H9 (cell line): ENCODE measurements at regions not wholly inside any gene's neighbourhood (a gene's known extent, or its start where the extent isn't known, plus 50 kb on each side); places are given as distances from the start of the nearest gene placed in this dataset.

ENCODE experiments used
- DNase-seq: peaks from one replicate; pipeline ENCODE4 v3.0.0-alpha.2; 2017
- H2AFZ ChIP-seq: one replicate; pipeline ENCODE4 v1.6.1; 2013; ENCODE audit warnings: mild to moderate bottlenecking, low read length, control low read depth, moderate library complexity
- H2AK5ac ChIP-seq: 2 replicates; pipeline ENCODE4 v1.6.1; 2013; ENCODE audit warnings: low read length, control low read depth, mixed read lengths; ENCODE audit not compliant: insufficient read length
- H2BK120ac ChIP-seq: one replicate; pipeline ENCODE4 v1.6.1; 2013; ENCODE audit warnings: low read depth, mild to moderate bottlenecking, low read length, control low read depth, inconsistent platforms; ENCODE audit not compliant: poor library complexity, severe bottlenecking
- H2BK12ac ChIP-seq: 2 replicates; pipeline ENCODE4 v1.6.1; 2013; ENCODE audit warnings: low read length, control low read depth, mixed read lengths, low read depth; ENCODE audit not compliant: insufficient read length
- H2BK15ac ChIP-seq: 2 replicates; pipeline ENCODE4 v1.6.1; 2013; ENCODE audit warnings: low read depth, low read length, control low read depth
- H2BK20ac ChIP-seq: one replicate; pipeline ENCODE4 v1.6.1; 2013; ENCODE audit warnings: low read depth, mild to moderate bottlenecking, low read length, control low read depth, inconsistent platforms; ENCODE audit not compliant: poor library complexity, severe bottlenecking
- H2BK5ac ChIP-seq: 2 replicates; pipeline ENCODE4 v1.6.1; 2013; ENCODE audit warnings: low read length, control low read depth, mixed read lengths; ENCODE audit not compliant: insufficient read length
- H3K14ac ChIP-seq: 2 replicates; pipeline ENCODE4 v1.6.1; 2013; ENCODE audit warnings: low read length, control low read depth; ENCODE audit not compliant: insufficient read depth
- H3K18ac ChIP-seq: 2 replicates; pipeline ENCODE4 v1.6.1; 2013; ENCODE audit warnings: low read depth, mild to moderate bottlenecking, mixed read lengths, low read length, control low read depth; ENCODE audit not compliant: insufficient read length
- H3K23ac ChIP-seq: 2 replicates; pipeline ENCODE4 v1.6.1; 2013; ENCODE audit warnings: low read length, control low read depth, mixed read lengths, low read depth; ENCODE audit not compliant: insufficient read length
- H3K23me2 ChIP-seq: 2 replicates; pipeline ENCODE4 v1.6.1; 2013; ENCODE audit warnings: low read depth, mild to moderate bottlenecking, mixed read lengths, low read length, control low read depth; ENCODE audit not compliant: insufficient read length, poor library complexity, severe bottlenecking
- H3K27ac ChIP-seq: 2 replicates; pipeline ENCODE4 v1.5.1; 2013; ENCODE audit warnings: low read length, control low read depth, mixed read lengths, low read depth; ENCODE audit not compliant: insufficient read length
- H3K27me3 ChIP-seq: 2 replicates; pipeline ENCODE4 v1.6.1; 2013; ENCODE audit warnings: low read length, control low read depth, inconsistent platforms; ENCODE audit not compliant: insufficient read depth
- H3K4ac ChIP-seq: 2 replicates; pipeline ENCODE4 v1.6.1; 2013; ENCODE audit warnings: low read depth, mild to moderate bottlenecking, control low read depth, inconsistent platforms, low read length, moderate library complexity
- H3K4me1 ChIP-seq: 2 replicates; pipeline ENCODE4 v1.6.1; 2013; ENCODE audit warnings: low read length, control low read depth, inconsistent platforms; ENCODE audit not compliant: insufficient read depth
- H3K4me2 ChIP-seq: 2 replicates; pipeline ENCODE4 v1.6.1; 2013; ENCODE audit warnings: low read length, control low read depth, mixed read lengths; ENCODE audit not compliant: insufficient read length, insufficient read depth
- H3K56ac ChIP-seq: 2 replicates; pipeline ENCODE4 v1.6.1; 2013; ENCODE audit warnings: low read depth, mild to moderate bottlenecking, mixed read lengths, low read length, control low read depth; ENCODE audit not compliant: insufficient read length
- H3K79me1 ChIP-seq: 2 replicates; pipeline ENCODE4 v1.6.1; 2013; ENCODE audit warnings: low read depth, mild to moderate bottlenecking, moderate library complexity, low read length, control low read depth, inconsistent platforms; ENCODE audit not compliant: insufficient read depth, poor library complexity, severe bottlenecking
- H3K79me2 ChIP-seq: 2 replicates; pipeline ENCODE4 v1.6.1; 2013; ENCODE audit warnings: low read length, control low read depth, inconsistent platforms; ENCODE audit not compliant: insufficient read depth
- H3K9ac ChIP-seq: 2 replicates; pipeline ENCODE4 v1.6.1; 2013; ENCODE audit warnings: low read length, control low read depth, mixed read lengths; ENCODE audit not compliant: insufficient read length; ENCODE audit errors: extremely low read depth
- H3K9me3 ChIP-seq: one replicate; pipeline ENCODE4 v1.6.1; 2013; ENCODE audit warnings: low read depth, low read length, inconsistent platforms; ENCODE audit not compliant: control insufficient read depth
- H3T11ph ChIP-seq: one replicate; pipeline ENCODE4 v1.6.1; 2013; ENCODE audit warnings: mild to moderate bottlenecking, low read length, control low read depth, inconsistent platforms
- H4K20me1 ChIP-seq: one replicate; pipeline ENCODE4 v1.6.1; 2013; ENCODE audit not compliant: control insufficient read depth, insufficient read length, insufficient read depth
- H4K5ac ChIP-seq: 2 replicates; pipeline ENCODE4 v1.6.1; 2013; ENCODE audit warnings: low read depth, mild to moderate bottlenecking, mixed read lengths, low read length, control low read depth; ENCODE audit not compliant: insufficient read length
- H4K8ac ChIP-seq: replicated peaks from 2 replicates; pipeline ENCODE4 v1.6.1; 2013; ENCODE audit warnings: low read length, control low read depth, mixed read lengths, low read depth; ENCODE audit not compliant: insufficient read length
- H4K91ac ChIP-seq: 2 replicates; pipeline ENCODE4 v1.6.1; 2013; ENCODE audit warnings: low read depth, mild to moderate bottlenecking, moderate library complexity, mixed read lengths, low read length, control low read depth; ENCODE audit not compliant: insufficient read length
- H3K27ac Mint-ChIP-seq, 3 experiments: 2 replicates in 2 of 3; 3 replicates in 1 of 3; pipeline ENCODE4 v1.8.0; 2020 to 2021; ENCODE audit warnings: mixed read lengths in 3 of 3, mild to moderate bottlenecking in 1 of 3, moderate library complexity in 1 of 3
- H3K27me3 Mint-ChIP-seq: 2 replicates; pipeline ENCODE4 v1.8.0; 2021; ENCODE audit warnings: low read depth, mild to moderate bottlenecking, moderate library complexity, mixed read lengths
- H3K36me3 Mint-ChIP-seq, 3 experiments: 2 replicates in 2 of 3; 3 replicates in 1 of 3; pipeline ENCODE4 v1.8.0; 2020 to 2021; ENCODE audit warnings: low read depth in 3 of 3, mixed read lengths in 3 of 3; ENCODE audit not compliant: insufficient read depth in 1 of 3
- H3K4me1 Mint-ChIP-seq, 2 experiments: 2 replicates each; pipeline ENCODE4 v1.8.0; 2020; ENCODE audit warnings: mixed read lengths in 2 of 2
- H3K4me3 Mint-ChIP-seq, 2 experiments: 2 replicates in 1 of 2; 3 replicates in 1 of 2; pipeline ENCODE4 v1.8.0; 2020 to 2021; ENCODE audit warnings: mild to moderate bottlenecking in 2 of 2, mixed read lengths in 2 of 2, moderate library complexity in 1 of 2
- H3K9me3 Mint-ChIP-seq, 2 experiments: 2 replicates in 1 of 2; 3 replicates in 1 of 2; pipeline ENCODE4 v1.8.0; 2020; ENCODE audit warnings: mild to moderate bottlenecking in 2 of 2, mixed read lengths in 2 of 2, moderate library complexity in 1 of 2
- CTCF ChIP-seq: fragments of 200-600 bp; sonication (generic); conservative IDR thresholded peaks from 3 replicates; pipeline ENCODE4 v1.8.0; 2021; ENCODE audit warnings: antibody characterized with exemption, mild to moderate bottlenecking
- WGBS: extraction: QIAGEN DNeasy Blood & Tissue Kit; methylation state at CpG from one replicate; pipeline ENCODE4 v1.1.7; 2013; ENCODE audit warnings: missing lambda C conversion rate, low lambda C conversion rate, mixed read lengths; ENCODE audit not compliant: insufficient read length; ENCODE audit errors: extremely low coverage; 5-methylcytosine and 5-hydroxymethylcytosine counted together

GRCh38 chr7:35399840-35400239, 145.9 kb upstream of the TBX20 start:
- no peak overlapping the region for H2BK120ac ChIP-seq
- no peak overlapping the region for H3T11ph ChIP-seq
- no peak overlapping the region for H3K14ac ChIP-seq
- H2AK5ac ChIP-seq, result no peak overlapping the region
- no peak for DNase-seq
- no peak overlapping the region for H2BK20ac ChIP-seq
- H3K27ac Mint-ChIP-seq, result no peak overlapping the region
- H2BK12ac ChIP-seq, result no peak overlapping the region
- no peaks in the 10 kb centered on the region for H3K9me3 Mint-ChIP-seq
- no peak overlapping the region for H4K8ac ChIP-seq
- no peak overlapping the region for H3K56ac ChIP-seq
- peaks cover 18% of the 10 kb centered on the region for H3K27me3 Mint-ChIP-seq
- H2BK5ac ChIP-seq, result no peak overlapping the region
- H3K4me3 Mint-ChIP-seq, result no peak overlapping the region
- TF ChIP-seq CTCF, result no peak
- H3K4ac ChIP-seq, result no peak overlapping the region
- no peak overlapping the region for H3K27ac ChIP-seq
- H3K4me1 ChIP-seq, result no peaks in the 10 kb centered on the region
- no peaks in the 10 kb centered on the region for H3K27me3 ChIP-seq
- H4K20me1 ChIP-seq, result no peaks in the 10 kb centered on the region
- H3K79me1 ChIP-seq, result no peaks in the 10 kb centered on the region
- H4K5ac ChIP-seq, result no peak overlapping the region
- no peaks in the 10 kb centered on the region for H3K23me2 ChIP-seq
- no peak overlapping the region for H4K91ac ChIP-seq
- no CpG with 5 or more reads among the region's 4 CpGs for WGBS
- H3K79me2 ChIP-seq, result no peaks in the 10 kb centered on the region
- H3K23ac ChIP-seq, result no peak overlapping the region
- H2BK15ac ChIP-seq, result no peak overlapping the region
- H3K36me3 Mint-ChIP-seq, result no peaks in the 10 kb centered on the region
- no peak overlapping the region for H3K9ac ChIP-seq
- H2AFZ ChIP-seq, result no peak overlapping the region
- H3K9me3 ChIP-seq, result no peaks in the 10 kb centered on the region
- no peaks in the 10 kb centered on the region for H3K4me1 Mint-ChIP-seq
- H3K4me2 ChIP-seq, result no peak overlapping the region
- H3K18ac ChIP-seq, result no peak overlapping the region
